ENCODE measurements at regions not wholly inside any gene's neighbourhood (a gene's known extent, or its start where the extent isn't known, plus 50 kb on each side); places are given as distances from the start of the nearest gene placed in this dataset.

- no peak for DNase-seq
Observed at GRCh38 chr22:47259049-47259448, 496.6 kb downstream of the TBC1D22A start.

DNA sequence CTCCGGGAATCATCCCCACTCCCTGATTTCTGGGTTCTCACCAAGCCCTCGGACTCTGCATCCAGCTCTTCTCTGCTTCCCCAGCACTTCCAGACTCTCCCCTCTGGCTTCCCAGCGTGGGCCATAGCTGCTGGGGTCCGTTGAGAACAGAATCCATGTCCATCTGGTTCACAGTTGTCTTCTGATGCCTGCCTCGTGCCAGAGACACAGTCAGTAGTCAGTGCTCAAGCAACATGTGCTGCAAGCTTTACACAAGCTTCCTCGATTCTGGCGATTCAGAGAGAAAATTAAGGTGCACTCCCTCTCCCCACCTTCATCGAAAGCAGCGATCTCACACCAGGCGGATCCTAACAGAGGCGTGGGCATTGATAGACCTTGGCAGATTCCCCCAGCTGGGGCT lies 495.5 kb downstream of the TBC1D22A start:
- no peak for DNase-seq

- no peak for DNase-seq
Observed at GRCh38 chr22:47257566-47257965, 495.1 kb downstream of the TBC1D22A start.

GRCh38 chr22:47251911-47252310 lies 489.5 kb downstream of the TBC1D22A start:
- DNase-seq, result no peak

- no peak for DNase-seq
Observed at GRCh38 chr22:47250995-47251765, 488.7 kb downstream of the TBC1D22A start.

DNA sequence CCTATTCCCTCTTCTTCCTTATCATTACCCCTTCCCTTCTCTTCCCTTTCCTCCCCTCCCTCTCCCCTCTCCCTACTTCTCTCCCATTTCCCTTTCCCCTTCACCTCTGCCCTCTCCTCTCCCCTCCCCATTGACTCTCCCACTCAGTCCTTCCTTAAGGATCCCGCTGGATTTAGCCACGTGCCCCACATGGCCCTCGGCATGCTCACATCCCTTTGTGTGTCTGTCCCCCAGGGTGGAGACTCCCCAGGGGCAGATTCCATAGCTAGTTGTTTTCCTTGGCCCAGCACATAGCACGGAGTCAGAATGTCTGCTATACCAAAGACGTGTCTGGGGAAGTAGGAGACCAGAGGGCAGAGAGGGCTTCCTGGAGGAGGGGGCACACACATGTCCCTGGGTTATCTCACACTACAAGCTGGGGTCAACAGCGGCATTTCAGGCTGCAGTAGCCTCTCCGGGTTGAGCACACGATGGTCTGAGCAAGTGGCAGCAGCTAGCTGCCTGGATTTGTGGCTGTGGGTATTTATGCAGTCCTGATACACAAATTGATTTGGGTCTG lies 487.0 kb downstream of the TBC1D22A start:
- DNase-seq, result no peak

DNA sequence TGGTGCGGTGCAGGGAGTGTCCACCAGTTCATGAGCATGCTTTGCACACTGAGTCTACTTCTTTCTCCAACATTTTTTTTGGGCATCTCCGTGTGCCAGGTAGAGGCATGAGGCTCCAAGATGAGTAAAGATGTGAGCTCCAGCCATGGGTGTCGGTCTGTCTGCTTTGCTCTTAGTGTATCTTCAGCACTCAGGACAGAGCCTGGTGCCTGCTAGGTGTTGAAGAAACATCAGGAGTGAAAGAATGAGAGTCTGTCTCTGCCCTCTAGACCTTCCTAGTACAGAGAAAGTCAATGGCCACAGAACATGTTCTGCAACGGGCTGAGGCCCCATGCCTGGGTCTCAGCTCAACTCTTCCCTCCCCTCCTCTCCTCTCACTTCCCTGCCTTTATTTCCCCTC lies 486.5 kb downstream of the TBC1D22A start:
- no peak for DNase-seq

GRCh38 chr22:47247579-47248240 lies 485.3 kb downstream of the TBC1D22A start:
- DNase-seq, result no peak

DNA sequence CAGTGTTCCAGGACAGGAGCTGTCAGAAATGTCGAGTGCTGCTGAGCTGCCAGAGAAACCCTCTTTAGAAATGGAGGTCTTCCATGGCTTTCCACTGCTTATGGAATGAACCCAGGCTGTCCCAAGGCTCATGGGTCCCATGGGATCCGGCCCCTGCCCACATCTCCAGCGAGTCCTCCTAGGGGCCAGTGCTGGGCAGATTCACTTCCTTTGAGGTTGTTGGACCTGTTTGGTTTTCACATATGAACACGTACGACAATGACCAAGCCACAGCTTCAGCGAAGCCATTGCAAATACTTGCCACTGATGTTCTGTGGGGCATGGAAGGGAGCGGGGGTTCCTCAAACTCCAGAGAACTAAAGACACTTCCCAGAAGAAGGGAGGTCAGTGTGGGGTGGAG lies 483.3 kb downstream of the TBC1D22A start:
- no peak for DNase-seq

- DNase-seq, result no peak
Observed at GRCh38 chr22:47245286-47245685, 482.8 kb downstream of the TBC1D22A start.

DNA sequence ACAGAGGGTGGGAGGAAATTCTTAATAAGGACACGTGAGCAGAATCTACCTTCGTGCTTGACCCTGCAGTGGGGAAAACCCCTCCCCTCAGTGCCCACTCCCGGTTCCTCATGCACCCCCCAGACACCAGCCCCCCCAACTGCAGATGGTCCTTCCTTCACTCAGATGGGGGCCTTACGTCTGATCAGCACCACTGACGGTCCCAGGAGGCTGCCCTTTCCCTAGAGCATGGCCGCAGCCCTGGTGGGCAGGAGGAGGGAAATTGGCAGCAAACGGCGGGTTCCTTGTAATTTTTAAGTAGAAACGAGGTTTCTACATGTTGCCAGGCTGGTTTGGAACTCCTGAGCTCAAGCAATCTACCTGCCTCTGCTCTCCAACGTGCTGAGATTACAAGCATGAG lies 477.7 kb downstream of the TBC1D22A start:
- no peak for DNase-seq

DNA sequence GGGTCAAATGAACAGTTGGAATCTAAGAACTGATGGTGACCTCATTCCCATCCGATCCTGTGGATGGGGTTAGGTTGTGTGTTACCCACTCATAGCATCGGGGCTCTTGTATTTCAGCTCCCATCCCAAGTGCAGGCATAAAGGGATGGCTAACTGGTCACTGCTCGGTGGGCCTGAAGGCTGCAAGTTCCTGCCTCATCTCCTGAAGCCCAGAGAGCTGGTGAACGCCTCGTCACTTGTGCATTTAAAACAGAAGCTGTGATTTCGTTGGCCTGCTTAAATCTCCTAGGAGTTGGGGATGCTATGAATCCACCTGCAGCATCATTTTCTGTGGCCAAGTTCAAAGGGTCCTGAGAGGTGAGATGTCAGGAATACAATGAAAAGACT lies 477.0 kb downstream of the TBC1D22A start:
- DNase-seq, result no peak

GRCh38 chr22:47238690-47239473 lies 476.4 kb downstream of the TBC1D22A start:
- DNase-seq, result no peak

- no peak for DNase-seq
Observed at GRCh38 chr22:47237890-47238480, 475.5 kb downstream of the TBC1D22A start.

DNA sequence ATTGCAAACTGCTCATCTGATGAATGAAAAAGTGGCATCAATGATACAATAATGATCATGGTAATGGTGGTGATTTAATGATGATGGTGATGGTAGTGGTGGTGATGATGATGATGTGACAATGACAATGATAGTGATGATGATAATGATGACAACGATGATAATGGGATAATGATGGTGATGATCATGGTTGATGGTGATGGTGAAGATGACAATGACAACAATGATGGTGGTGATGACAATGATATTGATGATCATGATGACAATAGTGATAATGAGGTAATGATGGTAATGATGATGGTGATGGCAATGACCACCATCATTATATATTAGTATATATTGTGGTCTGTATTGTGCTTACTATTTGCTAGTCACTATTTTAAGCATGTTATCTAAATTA lies 474.3 kb downstream of the TBC1D22A start:
- no peak for DNase-seq

DNA sequence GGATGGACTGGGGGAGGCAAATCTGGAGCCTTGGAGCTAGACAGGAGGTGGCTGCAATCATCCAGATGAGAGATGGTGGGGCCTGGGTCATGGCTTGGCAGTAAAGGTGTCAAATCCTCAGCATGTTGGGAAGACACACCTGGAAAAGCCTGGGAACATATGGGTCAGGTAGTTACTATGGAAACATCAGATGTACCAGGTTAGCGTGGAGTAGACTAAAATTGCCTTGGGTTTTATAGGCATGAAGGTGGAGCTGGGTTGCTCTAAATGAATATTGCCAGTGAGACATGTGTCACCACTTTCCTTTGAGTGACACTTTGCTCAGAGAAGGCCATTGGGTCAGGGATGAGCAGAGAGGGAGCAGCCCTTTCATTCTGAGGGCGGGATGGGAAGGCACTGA lies 473.7 kb downstream of the TBC1D22A start:
- DNase-seq, result no peak

GRCh38 chr22:47233316-47234243 lies 471.1 kb downstream of the TBC1D22A start:
- no peak for DNase-seq

DNA sequence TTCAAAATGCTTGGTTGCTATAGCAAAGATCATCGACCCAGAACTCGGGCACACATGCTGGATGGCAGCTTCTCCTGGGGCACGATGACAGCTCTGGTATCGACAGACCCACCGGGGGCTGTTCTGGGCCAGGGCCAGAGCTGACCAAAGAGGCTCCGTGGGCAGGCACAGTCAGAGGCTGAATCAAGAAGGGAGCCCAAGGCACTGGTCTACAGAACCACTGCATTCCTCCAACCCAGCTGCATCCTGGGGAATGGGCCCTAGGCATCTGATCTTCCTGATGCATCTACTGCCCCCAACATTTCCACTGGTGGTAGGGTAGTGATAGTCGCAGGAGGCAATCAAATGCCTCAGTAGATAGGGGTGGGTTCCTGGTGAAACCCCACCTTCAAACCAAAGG lies 470.3 kb downstream of the TBC1D22A start:
- no peak for DNase-seq

GRCh38 chr22:47232197-47232596 lies 469.7 kb downstream of the TBC1D22A start:
- no peak for DNase-seq

DNA sequence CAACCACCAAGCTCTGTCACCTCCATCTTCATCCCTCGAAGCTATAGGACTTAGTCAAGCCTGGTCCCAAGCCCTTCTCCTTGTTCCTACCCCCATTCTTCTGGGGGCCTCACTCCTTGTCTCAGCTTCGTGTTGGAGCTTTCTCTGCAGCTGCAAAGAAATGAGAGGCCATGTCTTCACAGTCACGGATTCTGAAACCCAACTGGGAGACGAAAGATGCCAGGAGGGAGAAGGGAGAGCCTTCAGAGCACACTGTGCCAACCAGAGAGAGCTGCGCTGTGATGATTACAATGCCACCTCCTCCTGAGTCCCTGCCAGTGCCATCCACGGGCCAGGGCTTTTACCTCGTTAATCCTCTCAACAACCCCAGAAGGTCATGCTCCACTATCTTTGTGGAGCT lies 469.3 kb downstream of the TBC1D22A start:
- DNase-seq, result no peak

- no peak for DNase-seq
Observed at GRCh38 chr22:47230741-47231140, 468.3 kb downstream of the TBC1D22A start.

Data from amygdala (tissue), 56 donors.